IMR-90 (cell line): ENCODE measurements at regions not wholly inside any gene's neighbourhood (a gene's known extent, or its start where the extent isn't known, plus 50 kb on each side); places are given as distances from the start of the nearest gene placed in this dataset.

Experiments
- ATAC-seq: fragments of 200-7000 bp; cut with Tn5 transposase; 2 replicates; pipeline ENCODE4 v1.9.1; 2020; ENCODE audit warnings: low read depth, mild to moderate bottlenecking, moderate library complexity
- BruUV-seq: library from RNA; stranded (reverse); fragments of 400-500 nt; replicated peaks from 2 replicates; lab custom pipeline; 2021; lab: Mats Ljungman, UMichigan
- CTCF ChIA-PET: fragments of 300-600 bp; formaldehyde crosslinking; extraction: SDS; loops from one replicate; lab custom pipeline; 2021; ENCODE audit warnings: antibody characterized with exemption; lab: Yijun Ruan, JAX
- POLR2A ChIA-PET: fragments of 300-600 bp; sonication (Branson Sonifier 250); formaldehyde crosslinking; loops from one replicate; lab custom pipeline; 2022; ENCODE audit warnings: antibody characterized with exemption; ENCODE audit not compliant: unreplicated experiment; lab: Charles Lee
- DNase-seq: peaks from one replicate; pipeline ENCODE4 v3.0.0; 2013
- H2AFZ ChIP-seq: replicated peaks from 2 replicates; pipeline ENCODE3; 2013; ENCODE audit warnings: low read length, mild to moderate bottlenecking; ENCODE audit not compliant: poor library complexity
- H2AK5ac ChIP-seq: 2 replicates; pipeline ENCODE4 v1.6.1; 2013; ENCODE audit warnings: low read depth, low read length, inconsistent platforms
- H2AK9ac ChIP-seq: replicated peaks from 2 replicates; pipeline ENCODE3; 2013; ENCODE audit warnings: mild to moderate bottlenecking, low read depth, low read length, moderate library complexity; ENCODE audit not compliant: poor library complexity
- H2BK120ac ChIP-seq: 2 replicates; pipeline ENCODE4 v1.6.1; 2013; ENCODE audit warnings: low read depth, low read length, inconsistent platforms
- H2BK15ac ChIP-seq: 3 replicates; pipeline ENCODE4 v1.6.1; 2013; ENCODE audit warnings: low read depth, low read length, inconsistent platforms
- H2BK20ac ChIP-seq: 2 replicates; pipeline ENCODE4 v1.6.1; 2013; ENCODE audit warnings: low read depth, mild to moderate bottlenecking, inconsistent platforms, low read length, moderate library complexity
- H2BK5ac ChIP-seq: 2 replicates; pipeline ENCODE4 v1.6.1; 2013; ENCODE audit warnings: mild to moderate bottlenecking, low read depth, low read length, inconsistent platforms; ENCODE audit not compliant: poor library complexity, severe bottlenecking
- H3K14ac ChIP-seq: replicated peaks from 2 replicates; pipeline ENCODE4 v1.6.1; 2013; ENCODE audit warnings: low read depth, low read length, inconsistent platforms
- H3K18ac ChIP-seq: 2 replicates; pipeline ENCODE4 v1.6.1; 2013; ENCODE audit warnings: low read depth, low read length, control low read depth
- H3K23ac ChIP-seq: 2 replicates; pipeline ENCODE4 v1.6.1; 2013; ENCODE audit warnings: low read depth, low read length, inconsistent platforms
- H3K27ac ChIP-seq: 2 replicates; pipeline ENCODE4 v1.5.1; 2013; ENCODE audit warnings: mild to moderate bottlenecking, control low read depth, low read length; ENCODE audit not compliant: insufficient read depth
- H3K27me3 ChIP-seq: 2 replicates; pipeline ENCODE4 v1.6.1; 2013; ENCODE audit warnings: low read length; ENCODE audit not compliant: control insufficient read depth, insufficient read depth
- H3K36me3 ChIP-seq: 2 replicates; pipeline ENCODE4 v1.6.1; 2013; ENCODE audit warnings: low read length, mixed read lengths; ENCODE audit not compliant: control insufficient read depth, insufficient read depth
- H3K4ac ChIP-seq: 2 replicates; pipeline ENCODE4 v1.6.1; 2013; ENCODE audit warnings: low read depth, low read length, inconsistent platforms
- H3K4me1 ChIP-seq: 2 replicates; pipeline ENCODE4 v1.6.1; 2013; ENCODE audit warnings: low read length, mixed read lengths; ENCODE audit not compliant: control insufficient read depth, insufficient read depth
- H3K4me2 ChIP-seq: 2 replicates; pipeline ENCODE4 v1.6.1; 2013; ENCODE audit warnings: low read depth, mild to moderate bottlenecking, control low read depth, low read length, moderate library complexity
- H3K4me3 ChIP-seq: 2 replicates; pipeline ENCODE4 v1.5.1; 2013; ENCODE audit warnings: low read depth, mild to moderate bottlenecking, control low read depth, low read length, moderate library complexity; ENCODE audit not compliant: insufficient read depth
- H3K56ac ChIP-seq: 2 replicates; pipeline ENCODE4 v1.6.1; 2013; ENCODE audit warnings: low read length, inconsistent platforms; ENCODE audit not compliant: insufficient read depth; ENCODE audit errors: extremely low read depth
- H3K79me1 ChIP-seq, 2 experiments: 2 replicates each; pipeline ENCODE4 v1.6.1; 2013; ENCODE audit warnings: low read length in 2 of 2, inconsistent platforms in 1 of 2, low read depth in 1 of 2
- H3K9ac ChIP-seq: 2 replicates; pipeline ENCODE4 v1.6.1; 2013; ENCODE audit warnings: low read depth, low read length, control low read depth
- H3K9me1 ChIP-seq: 2 replicates; pipeline ENCODE4 v1.6.1; 2013; ENCODE audit warnings: low read length, inconsistent platforms; ENCODE audit not compliant: insufficient read depth
- H3K9me3 ChIP-seq: 2 replicates; pipeline ENCODE4 v1.6.1; 2013; ENCODE audit warnings: low read length; ENCODE audit not compliant: control insufficient read depth, insufficient read depth
- H4K20me1 ChIP-seq: 2 replicates; pipeline ENCODE4 v1.6.1; 2013; ENCODE audit warnings: low read length, inconsistent platforms; ENCODE audit not compliant: insufficient read depth
- H4K5ac ChIP-seq: 2 replicates; pipeline ENCODE4 v1.6.1; 2013; ENCODE audit warnings: mild to moderate bottlenecking, low read depth, low read length, control low read depth
- H4K8ac ChIP-seq, 2 experiments: 2 replicates each; pipeline ENCODE4 v1.6.1; 2013; ENCODE audit warnings: low read depth in 2 of 2, low read length in 2 of 2, control low read depth in 1 of 2, inconsistent platforms in 1 of 2
- H4K91ac ChIP-seq: 2 replicates; pipeline ENCODE4 v1.6.1; 2013; ENCODE audit warnings: low read depth, low read length, inconsistent platforms; ENCODE audit not compliant: insufficient read depth
- BHLHE40 ChIP-seq: fragments of 150-350 bp; IDR thresholded peaks from 2 replicates; pipeline ENCODE4 v1.6.1; 2016; ENCODE audit warnings: mild to moderate bottlenecking, low read depth, low read length
- CHD1 ChIP-seq: IDR thresholded peaks from 2 replicates; pipeline ENCODE4 v1.6.1; 2012; ENCODE audit warnings: low read depth, low read length, improper control_type of control experiment
- ELK1 ChIP-seq: fragments of 150-350 bp; IDR thresholded peaks from 2 replicates; pipeline ENCODE4 v1.6.1; 2016; ENCODE audit warnings: low read depth, mild to moderate bottlenecking, low read length, moderate library complexity, borderline replicate concordance
- FOS ChIP-seq: fragments of 150-350 bp; IDR thresholded peaks from 2 replicates; pipeline ENCODE4 v1.6.1; 2016; ENCODE audit warnings: low read depth, low read length
- MXI1 ChIP-seq: IDR thresholded peaks from 2 replicates; pipeline ENCODE4 v1.6.1; 2012; ENCODE audit warnings: low read depth, mild to moderate bottlenecking, low read length, moderate library complexity, borderline replicate concordance
- NFE2L2 ChIP-seq: fragments of 150-350 bp; IDR thresholded peaks from 2 replicates; pipeline ENCODE4 v1.6.1; 2016; ENCODE audit warnings: low read depth, mild to moderate bottlenecking, low read length
- POLR2A ChIP-seq: IDR thresholded peaks from 2 replicates; pipeline ENCODE4 v1.6.1; 2012; ENCODE audit warnings: mild to moderate bottlenecking, low read depth, low read length
- RAD21 ChIP-seq: IDR thresholded peaks from 2 replicates; pipeline ENCODE4 v1.6.1; 2012; ENCODE audit warnings: low read length, improper control_type of control experiment
- RCOR1 ChIP-seq: IDR thresholded peaks from 2 replicates; pipeline ENCODE4 v1.6.1; 2012; ENCODE audit warnings: mild to moderate bottlenecking, low read length, improper control_type of control experiment; ENCODE audit not compliant: insufficient replicate concordance
- RFX5 ChIP-seq: IDR thresholded peaks from 2 replicates; pipeline ENCODE4 v1.8.0; 2012; ENCODE audit warnings: low read depth, mild to moderate bottlenecking, low read length, moderate library complexity
- SMC3 ChIP-seq: fragments of 150-350 bp; IDR thresholded peaks from 2 replicates; pipeline ENCODE4 v1.6.1; 2016; ENCODE audit warnings: low read depth, mild to moderate bottlenecking, antibody characterized with exemption, low read length, moderate library complexity
- WGBS, 2 experiments: methylation state at CpG; one replicate each; pipeline versions ENCODE4 v1.1.5 to v1.1.7; 2013; ENCODE audit warnings: missing lambda C conversion rate in 2 of 2; ENCODE audit not compliant: insufficient read length in 1 of 2; ENCODE audit errors: extremely low coverage in 2 of 2; 5-methylcytosine and 5-hydroxymethylcytosine counted together
- dilution Hi-C: fragments of 300-500 bp; cut with HindIII; formaldehyde crosslinking; loops from one replicate; pipeline ENCODE4 v1.14.3; 2018; ENCODE audit warnings: low sequenced_read_pairs; ENCODE audit not compliant: unreplicated experiment
- in situ Hi-C: fragments of 300-500 bp; cut with MboI; formaldehyde crosslinking; loops from 3 replicates; pipeline ENCODE4 v1.14.3; 2019; ENCODE audit warnings: low sequenced_read_pairs, inconsistent platforms, mixed read lengths
- intact Hi-C: fragments of 100-400 bp; cut with micrococcal nuclease; formaldehyde crosslinking; loops from 2 replicates; pipeline ENCODE4 v1.10.0; 2022
- TF ChIP-seq, protein P1 (sequence below): conservative IDR thresholded peaks from 2 replicates; pipeline ENCODE4 v1.5.1; 2012; ENCODE audit warnings: mild to moderate bottlenecking, low read depth, low read length, improper control_type of control experiment

DNA sequence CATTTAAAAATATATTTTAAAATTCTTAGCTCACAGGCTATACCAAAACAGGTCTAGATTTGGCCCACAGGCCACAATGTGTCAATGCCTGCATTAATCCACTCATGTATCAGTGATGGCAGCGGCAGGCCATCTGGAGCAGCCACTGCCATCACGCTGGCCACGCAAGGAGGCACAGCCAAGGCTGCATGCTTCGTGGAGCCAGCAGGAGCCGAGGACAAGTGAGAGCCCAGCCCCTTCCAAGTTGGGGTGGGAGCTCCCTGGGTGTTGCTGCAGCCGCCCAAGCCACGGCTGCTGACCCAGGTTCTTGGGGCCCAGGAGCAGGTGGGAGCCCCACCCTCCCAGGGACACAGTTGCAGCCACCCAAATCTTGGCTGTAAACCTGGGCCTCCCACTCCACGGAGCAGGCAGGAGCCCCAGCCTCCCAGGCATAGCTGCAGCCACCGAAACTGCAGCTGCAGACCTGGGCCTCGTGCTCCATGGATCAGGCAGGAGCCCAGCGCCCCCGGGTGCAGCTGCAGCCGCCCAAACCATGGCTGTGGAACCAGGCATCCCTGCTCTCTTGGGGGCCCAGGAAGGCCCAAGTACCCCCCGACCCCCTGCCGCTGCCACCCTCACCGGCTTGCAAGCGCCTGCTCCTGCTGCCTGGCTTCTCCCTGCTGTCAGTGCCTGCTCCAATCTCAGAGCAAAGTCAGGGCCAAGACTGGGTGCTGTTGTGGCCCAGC lies 87.3 kb upstream of the CACUL1 start:
- 54% methylated on average over 3 of the region's 17 CpGs; no CpG with 5 or more reads in 1 of the 2 experiments for WGBS, 2 experiments
- in situ Hi-C loops, result no loop called here

More for the DNA sequence above, 87.3 kb upstream of the CACUL1 start:
- no peak overlapping the region for H3K4me2 ChIP-seq
- peaks cover 4% of the 10 kb centered on the region; the same call in 1 of the 2 replicates for H3K27me3 ChIP-seq
- H2BK15ac ChIP-seq, result no peak overlapping the region
- H3K23ac ChIP-seq, result no peak overlapping the region
- H2BK120ac ChIP-seq, result no peak overlapping the region
- no peak overlapping the region for H2AFZ ChIP-seq
- H3K36me3 ChIP-seq, result no peaks in the 10 kb centered on the region
- H2BK5ac ChIP-seq, result no peak overlapping the region
- DNase-seq, result no peak
- no peak overlapping the region for H3K4ac ChIP-seq
- intact Hi-C loops, result no loop called here
- dilution Hi-C loops, result no loop called here
- no peak overlapping the region for H3K18ac ChIP-seq
- H4K91ac ChIP-seq, result no peak overlapping the region
- no peaks in the 10 kb centered on the region for H3K9me1 ChIP-seq
- no peak overlapping the region for H2BK20ac ChIP-seq
- H4K8ac ChIP-seq, result no peak overlapping the region
- no peak overlapping the region for H3K9ac ChIP-seq
- no peaks in the 10 kb centered on the region for H4K20me1 ChIP-seq
- H2AK5ac ChIP-seq, result no peak overlapping the region
- no TSS peak for BruUV-seq
- no peaks in the 10 kb centered on the region for H3K4me1 ChIP-seq
- H3K79me1 ChIP-seq, result no peaks in the 10 kb centered on the region
- H3K4me3 ChIP-seq, result no peak overlapping the region
- no peak overlapping the region for H3K56ac ChIP-seq
- POLR2A ChIA-PET, result no interaction called here
- CTCF ChIA-PET, result no interaction called here
- TF ChIP-seq BHLHE40, result no peak
- no peak for TF ChIP-seq RAD21
- TF ChIP-seq CHD1, result no peak
- TF ChIP-seq, protein P1, sequence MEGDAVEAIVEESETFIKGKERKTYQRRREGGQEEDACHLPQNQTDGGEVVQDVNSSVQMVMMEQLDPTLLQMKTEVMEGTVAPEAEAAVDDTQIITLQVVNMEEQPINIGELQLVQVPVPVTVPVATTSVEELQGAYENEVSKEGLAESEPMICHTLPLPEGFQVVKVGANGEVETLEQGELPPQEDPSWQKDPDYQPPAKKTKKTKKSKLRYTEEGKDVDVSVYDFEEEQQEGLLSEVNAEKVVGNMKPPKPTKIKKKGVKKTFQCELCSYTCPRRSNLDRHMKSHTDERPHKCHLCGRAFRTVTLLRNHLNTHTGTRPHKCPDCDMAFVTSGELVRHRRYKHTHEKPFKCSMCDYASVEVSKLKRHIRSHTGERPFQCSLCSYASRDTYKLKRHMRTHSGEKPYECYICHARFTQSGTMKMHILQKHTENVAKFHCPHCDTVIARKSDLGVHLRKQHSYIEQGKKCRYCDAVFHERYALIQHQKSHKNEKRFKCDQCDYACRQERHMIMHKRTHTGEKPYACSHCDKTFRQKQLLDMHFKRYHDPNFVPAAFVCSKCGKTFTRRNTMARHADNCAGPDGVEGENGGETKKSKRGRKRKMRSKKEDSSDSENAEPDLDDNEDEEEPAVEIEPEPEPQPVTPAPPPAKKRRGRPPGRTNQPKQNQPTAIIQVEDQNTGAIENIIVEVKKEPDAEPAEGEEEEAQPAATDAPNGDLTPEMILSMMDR, result no peak
- TF ChIP-seq POLR2A, result no peak
- TF ChIP-seq RFX5, result no peak
- no peak for TF ChIP-seq SMC3
- TF ChIP-seq MXI1, result no peak
- no peak for TF ChIP-seq NFE2L2
- TF ChIP-seq ELK1, result no peak
- no peak for TF ChIP-seq RCOR1
- no peak for TF ChIP-seq FOS
- no peak overlapping the region for H4K5ac ChIP-seq
- H3K9me3 ChIP-seq, result no peaks in the 10 kb centered on the region
- H2AK9ac ChIP-seq, result no peak overlapping the region
- H3K27ac ChIP-seq, result no peak overlapping the region
- no peak overlapping the region for H3K14ac ChIP-seq
- ATAC-seq, result no peak
